H1 (cell line): ENCODE measurements at regions not wholly inside any gene's neighbourhood (a gene's known extent, or its start where the extent isn't known, plus 50 kb on each side); places are given as distances from the start of the nearest gene placed in this dataset.

Experiments used
- BACH1 ChIP-seq: IDR thresholded peaks from 2 replicates; pipeline ENCODE4 v1.6.1; 2012; ENCODE audit warnings: low read length, improper control_type of control experiment
- CBX8 ChIP-seq: fragments of 300-800, 300-1000 bp; sonication (generic); IDR thresholded peaks from 2 replicates; pipeline ENCODE4 v1.7.1; 2016; ENCODE audit warnings: low read depth, low read length, borderline replicate concordance
- EGR1 ChIP-seq: IDR thresholded peaks from 2 replicates; pipeline ENCODE4 v1.6.1; 2011; ENCODE audit warnings: low read depth, low read length, borderline replicate concordance
- POLR2A ChIP-seq, 2 experiments: IDR thresholded peaks; 1 replicate in 1 of 2; 2 replicates in 1 of 2; pipeline ENCODE4 v1.6.1; 2011; ENCODE audit warnings: low read depth in 2 of 2, low read length in 2 of 2, mild to moderate bottlenecking in 2 of 2; ENCODE audit errors: control extremely low read depth in 1 of 2
- SP4 ChIP-seq: IDR thresholded peaks from 2 replicates; pipeline ENCODE4 v1.6.1; 2012; ENCODE audit warnings: low read length, inconsistent platforms
- YY1 ChIP-seq: IDR thresholded peaks from 2 replicates; pipeline ENCODE4 v1.6.1; 2011; ENCODE audit warnings: low read depth, mild to moderate bottlenecking, low read length
- TF ChIP-seq, protein P1 (sequence below): fragments of 300-600 bp; sonication (generic); IDR thresholded peaks from 2 replicates; pipeline ENCODE4 v1.7.1; 2012; ENCODE audit warnings: low read length, moderate library complexity, mild to moderate bottlenecking, inconsistent platforms; ENCODE audit not compliant: insufficient replicate concordance
- TF ChIP-seq, protein P2 (sequence below): IDR thresholded peaks from 2 replicates; pipeline ENCODE4 v1.6.1; 2011; ENCODE audit warnings: low read length, improper control_type of control experiment

GRCh38 chr2:10210336-10210735 is 87.8 kb downstream of the RRM2 start (continued):
- TF ChIP-seq, protein P1, sequence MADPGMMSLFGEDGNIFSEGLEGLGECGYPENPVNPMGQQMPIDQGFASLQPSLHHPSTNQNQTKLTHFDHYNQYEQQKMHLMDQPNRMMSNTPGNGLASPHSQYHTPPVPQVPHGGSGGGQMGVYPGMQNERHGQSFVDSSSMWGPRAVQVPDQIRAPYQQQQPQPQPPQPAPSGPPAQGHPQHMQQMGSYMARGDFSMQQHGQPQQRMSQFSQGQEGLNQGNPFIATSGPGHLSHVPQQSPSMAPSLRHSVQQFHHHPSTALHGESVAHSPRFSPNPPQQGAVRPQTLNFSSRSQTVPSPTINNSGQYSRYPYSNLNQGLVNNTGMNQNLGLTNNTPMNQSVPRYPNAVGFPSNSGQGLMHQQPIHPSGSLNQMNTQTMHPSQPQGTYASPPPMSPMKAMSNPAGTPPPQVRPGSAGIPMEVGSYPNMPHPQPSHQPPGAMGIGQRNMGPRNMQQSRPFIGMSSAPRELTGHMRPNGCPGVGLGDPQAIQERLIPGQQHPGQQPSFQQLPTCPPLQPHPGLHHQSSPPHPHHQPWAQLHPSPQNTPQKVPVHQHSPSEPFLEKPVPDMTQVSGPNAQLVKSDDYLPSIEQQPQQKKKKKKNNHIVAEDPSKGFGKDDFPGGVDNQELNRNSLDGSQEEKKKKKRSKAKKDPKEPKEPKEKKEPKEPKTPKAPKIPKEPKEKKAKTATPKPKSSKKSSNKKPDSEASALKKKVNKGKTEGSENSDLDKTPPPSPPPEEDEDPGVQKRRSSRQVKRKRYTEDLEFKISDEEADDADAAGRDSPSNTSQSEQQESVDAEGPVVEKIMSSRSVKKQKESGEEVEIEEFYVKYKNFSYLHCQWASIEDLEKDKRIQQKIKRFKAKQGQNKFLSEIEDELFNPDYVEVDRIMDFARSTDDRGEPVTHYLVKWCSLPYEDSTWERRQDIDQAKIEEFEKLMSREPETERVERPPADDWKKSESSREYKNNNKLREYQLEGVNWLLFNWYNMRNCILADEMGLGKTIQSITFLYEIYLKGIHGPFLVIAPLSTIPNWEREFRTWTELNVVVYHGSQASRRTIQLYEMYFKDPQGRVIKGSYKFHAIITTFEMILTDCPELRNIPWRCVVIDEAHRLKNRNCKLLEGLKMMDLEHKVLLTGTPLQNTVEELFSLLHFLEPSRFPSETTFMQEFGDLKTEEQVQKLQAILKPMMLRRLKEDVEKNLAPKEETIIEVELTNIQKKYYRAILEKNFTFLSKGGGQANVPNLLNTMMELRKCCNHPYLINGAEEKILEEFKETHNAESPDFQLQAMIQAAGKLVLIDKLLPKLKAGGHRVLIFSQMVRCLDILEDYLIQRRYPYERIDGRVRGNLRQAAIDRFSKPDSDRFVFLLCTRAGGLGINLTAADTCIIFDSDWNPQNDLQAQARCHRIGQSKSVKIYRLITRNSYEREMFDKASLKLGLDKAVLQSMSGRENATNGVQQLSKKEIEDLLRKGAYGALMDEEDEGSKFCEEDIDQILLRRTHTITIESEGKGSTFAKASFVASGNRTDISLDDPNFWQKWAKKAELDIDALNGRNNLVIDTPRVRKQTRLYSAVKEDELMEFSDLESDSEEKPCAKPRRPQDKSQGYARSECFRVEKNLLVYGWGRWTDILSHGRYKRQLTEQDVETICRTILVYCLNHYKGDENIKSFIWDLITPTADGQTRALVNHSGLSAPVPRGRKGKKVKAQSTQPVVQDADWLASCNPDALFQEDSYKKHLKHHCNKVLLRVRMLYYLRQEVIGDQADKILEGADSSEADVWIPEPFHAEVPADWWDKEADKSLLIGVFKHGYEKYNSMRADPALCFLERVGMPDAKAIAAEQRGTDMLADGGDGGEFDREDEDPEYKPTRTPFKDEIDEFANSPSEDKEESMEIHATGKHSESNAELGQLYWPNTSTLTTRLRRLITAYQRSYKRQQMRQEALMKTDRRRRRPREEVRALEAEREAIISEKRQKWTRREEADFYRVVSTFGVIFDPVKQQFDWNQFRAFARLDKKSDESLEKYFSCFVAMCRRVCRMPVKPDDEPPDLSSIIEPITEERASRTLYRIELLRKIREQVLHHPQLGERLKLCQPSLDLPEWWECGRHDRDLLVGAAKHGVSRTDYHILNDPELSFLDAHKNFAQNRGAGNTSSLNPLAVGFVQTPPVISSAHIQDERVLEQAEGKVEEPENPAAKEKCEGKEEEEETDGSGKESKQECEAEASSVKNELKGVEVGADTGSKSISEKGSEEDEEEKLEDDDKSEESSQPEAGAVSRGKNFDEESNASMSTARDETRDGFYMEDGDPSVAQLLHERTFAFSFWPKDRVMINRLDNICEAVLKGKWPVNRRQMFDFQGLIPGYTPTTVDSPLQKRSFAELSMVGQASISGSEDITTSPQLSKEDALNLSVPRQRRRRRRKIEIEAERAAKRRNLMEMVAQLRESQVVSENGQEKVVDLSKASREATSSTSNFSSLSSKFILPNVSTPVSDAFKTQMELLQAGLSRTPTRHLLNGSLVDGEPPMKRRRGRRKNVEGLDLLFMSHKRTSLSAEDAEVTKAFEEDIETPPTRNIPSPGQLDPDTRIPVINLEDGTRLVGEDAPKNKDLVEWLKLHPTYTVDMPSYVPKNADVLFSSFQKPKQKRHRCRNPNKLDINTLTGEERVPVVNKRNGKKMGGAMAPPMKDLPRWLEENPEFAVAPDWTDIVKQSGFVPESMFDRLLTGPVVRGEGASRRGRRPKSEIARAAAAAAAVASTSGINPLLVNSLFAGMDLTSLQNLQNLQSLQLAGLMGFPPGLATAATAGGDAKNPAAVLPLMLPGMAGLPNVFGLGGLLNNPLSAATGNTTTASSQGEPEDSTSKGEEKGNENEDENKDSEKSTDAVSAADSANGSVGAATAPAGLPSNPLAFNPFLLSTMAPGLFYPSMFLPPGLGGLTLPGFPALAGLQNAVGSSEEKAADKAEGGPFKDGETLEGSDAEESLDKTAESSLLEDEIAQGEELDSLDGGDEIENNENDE = no peak
- no peak for TF ChIP-seq BACH1
- no peak for TF ChIP-seq POLR2A (IDR thresholded peaks at IDR 0.05; ENCODE audit: control extremely low read depth in 1 of 2, low read depth in 2 of 2, low read length in 2 of 2)
- TF ChIP-seq, protein P2, sequence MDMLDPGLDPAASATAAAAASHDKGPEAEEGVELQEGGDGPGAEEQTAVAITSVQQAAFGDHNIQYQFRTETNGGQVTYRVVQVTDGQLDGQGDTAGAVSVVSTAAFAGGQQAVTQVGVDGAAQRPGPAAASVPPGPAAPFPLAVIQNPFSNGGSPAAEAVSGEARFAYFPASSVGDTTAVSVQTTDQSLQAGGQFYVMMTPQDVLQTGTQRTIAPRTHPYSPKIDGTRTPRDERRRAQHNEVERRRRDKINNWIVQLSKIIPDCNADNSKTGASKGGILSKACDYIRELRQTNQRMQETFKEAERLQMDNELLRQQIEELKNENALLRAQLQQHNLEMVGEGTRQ = no peak
- TF ChIP-seq EGR1 = no peak
- no peak for TF ChIP-seq SP4
- no peak for TF ChIP-seq CBX8
- TF ChIP-seq YY1 = no peak
- TF ChIP-seq, all 59 proteins: peak for 0
